ENCODE measurements at regions not wholly inside any gene's neighbourhood (a gene's known extent, or its start where the extent isn't known, plus 50 kb on each side); places are given as distances from the start of the nearest gene placed in this dataset. TPM values are rescaled to one million over a fixed set of nuclear protein-coding genes. Genes with fewer than 3 reads are reported as not detected.

- Histone ChIP-seq H3K9me3 (no peaks in the 10 kb centered on the region), H3K36me3 (no peaks in the 10 kb centered on the region), H3K4me1 (no peaks in the 10 kb centered on the region), H3K4me3 (no peak overlapping the region), H3K27ac (no peak overlapping the region), H3K27me3 (no peaks in the 10 kb centered on the region)
- intact Hi-C loops (cut with DNase I; ENCODE audit: low total_unique reads), result no loop called here
- DNase-seq, result no peak
- no peak for TF ChIP-seq POLR2A (IDR thresholded peaks at IDR 0.05)
- TF ChIP-seq, protein P1, sequence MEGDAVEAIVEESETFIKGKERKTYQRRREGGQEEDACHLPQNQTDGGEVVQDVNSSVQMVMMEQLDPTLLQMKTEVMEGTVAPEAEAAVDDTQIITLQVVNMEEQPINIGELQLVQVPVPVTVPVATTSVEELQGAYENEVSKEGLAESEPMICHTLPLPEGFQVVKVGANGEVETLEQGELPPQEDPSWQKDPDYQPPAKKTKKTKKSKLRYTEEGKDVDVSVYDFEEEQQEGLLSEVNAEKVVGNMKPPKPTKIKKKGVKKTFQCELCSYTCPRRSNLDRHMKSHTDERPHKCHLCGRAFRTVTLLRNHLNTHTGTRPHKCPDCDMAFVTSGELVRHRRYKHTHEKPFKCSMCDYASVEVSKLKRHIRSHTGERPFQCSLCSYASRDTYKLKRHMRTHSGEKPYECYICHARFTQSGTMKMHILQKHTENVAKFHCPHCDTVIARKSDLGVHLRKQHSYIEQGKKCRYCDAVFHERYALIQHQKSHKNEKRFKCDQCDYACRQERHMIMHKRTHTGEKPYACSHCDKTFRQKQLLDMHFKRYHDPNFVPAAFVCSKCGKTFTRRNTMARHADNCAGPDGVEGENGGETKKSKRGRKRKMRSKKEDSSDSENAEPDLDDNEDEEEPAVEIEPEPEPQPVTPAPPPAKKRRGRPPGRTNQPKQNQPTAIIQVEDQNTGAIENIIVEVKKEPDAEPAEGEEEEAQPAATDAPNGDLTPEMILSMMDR (IDR thresholded peaks at IDR 0.05), result no peak
These were observed 51.3 kb upstream of the AMN1 start for GRCh38 chr12:31780096-31780495.

DNA sequence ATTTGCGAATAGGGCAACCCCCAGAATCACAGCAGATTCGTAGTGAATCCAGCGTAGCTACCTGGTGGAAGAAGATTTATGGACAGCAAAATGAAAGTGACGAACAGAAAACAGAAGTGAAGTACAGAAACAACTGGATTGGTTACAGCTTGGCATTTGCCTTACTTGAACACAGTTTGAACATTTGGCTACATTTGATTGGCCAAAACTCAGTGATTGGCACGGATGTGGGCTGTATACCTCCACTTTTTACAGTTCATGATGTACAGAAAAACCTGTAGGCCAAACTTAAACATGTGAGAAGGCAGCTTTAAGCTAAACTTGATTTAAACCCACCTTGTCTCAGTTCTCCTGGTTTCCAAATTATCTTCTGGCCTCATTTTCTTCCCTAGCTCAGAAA is 49.9 kb upstream of the AMN1 start:
- Histone ChIP-seq H3K36me3 (no peaks in the 10 kb centered on the region), H3K27me3 (no peaks in the 10 kb centered on the region), H3K4me1 (no peaks in the 10 kb centered on the region), H3K4me3 (no peak overlapping the region), H3K9me3 (no peaks in the 10 kb centered on the region), H3K27ac (no peak overlapping the region)
- no peak for TF ChIP-seq POLR2A (IDR thresholded peaks at IDR 0.05)
- TF ChIP-seq, protein P1 (IDR thresholded peaks at IDR 0.05), result no peak
- intact Hi-C loops (cut with DNase I; ENCODE audit: low total_unique reads), result no loop called here
- no peak for DNase-seq

Small RNAs in the stretch of these regions (small RNA-seq; reads per million reads assigned to genes)
- gene RF00402 (not detected), gene RNU6-1069P (not detected)

All from uterus (tissue), 3 donors.